SK-N-SH treated with all-trans-retinoic acid at 6 μM for 48 hours (cell line): ENCODE measurements at regions not wholly inside any gene's neighbourhood (a gene's known extent, or its start where the extent isn't known, plus 50 kb on each side); places are given as distances from the start of the nearest gene placed in this dataset.

Experiments used
- ARNTL ChIP-seq: fragments of 450-650 bp; formaldehyde crosslinking; IDR thresholded peaks from 2 replicates; pipeline ENCODE4 v1.5.0; 2020; ENCODE audit warnings: low read depth, mild to moderate bottlenecking, moderate library complexity, borderline replicate concordance
- BACH2 ChIP-seq: fragments of 250-450 bp; sonication (Bioruptor Pico); IDR thresholded peaks from 2 replicates; pipeline ENCODE4 v1.9.0; 2021; ENCODE audit warnings: mild to moderate bottlenecking, borderline replicate concordance
- CREB5 ChIP-seq: fragments of 250-450 bp; sonication (Bioruptor Pico); IDR thresholded peaks from 2 replicates; pipeline ENCODE4 v1.5.1; 2020; ENCODE audit warnings: low read depth, mild to moderate bottlenecking, moderate library complexity
- ESRRG ChIP-seq: fragments of 250-450 bp; sonication (Bioruptor Pico); IDR thresholded peaks from 2 replicates; pipeline ENCODE4 v1.6.1; 2021; ENCODE audit warnings: mild to moderate bottlenecking
- GLIS3 ChIP-seq: fragments of 250-450 bp; sonication (Bioruptor Pico); IDR thresholded peaks from 2 replicates; pipeline ENCODE4 v1.5.0; 2020; ENCODE audit warnings: mild to moderate bottlenecking, moderate library complexity
- RARB ChIP-seq: fragments of 250-450 bp; sonication (Bioruptor Pico); IDR thresholded peaks from 2 replicates; pipeline ENCODE4 v1.8.0; 2021; ENCODE audit warnings: mild to moderate bottlenecking, moderate library complexity
- TOX ChIP-seq: fragments of 250-450 bp; sonication (Bioruptor Pico); IDR thresholded peaks from 2 replicates; pipeline ENCODE4 v1.8.0; 2021; ENCODE audit warnings: mild to moderate bottlenecking, moderate library complexity, borderline replicate concordance
- ZC3H10 ChIP-seq: fragments of 250-450 bp; sonication (Bioruptor Pico); IDR thresholded peaks from 2 replicates; pipeline ENCODE4 v1.5.1; 2021; ENCODE audit warnings: mild to moderate bottlenecking, moderate library complexity
- ZFP3 ChIP-seq: fragments of 250-450 bp; sonication (Bioruptor Pico); IDR thresholded peaks from 2 replicates; pipeline ENCODE4 v1.5.0; 2020; ENCODE audit warnings: mild to moderate bottlenecking, moderate library complexity
- ZFP30 ChIP-seq: fragments of 450-650 bp; formaldehyde crosslinking; IDR thresholded peaks from 2 replicates; pipeline ENCODE4 v1.5.0; 2022; ENCODE audit warnings: mild to moderate bottlenecking, moderate library complexity
- TF ChIP-seq, protein P1 (sequence below): fragments of 250-450 bp; sonication (Bioruptor Pico); IDR thresholded peaks from 2 replicates; pipeline ENCODE4 v1.8.0; 2020; ENCODE audit warnings: mild to moderate bottlenecking, moderate library complexity, borderline replicate concordance
- TF ChIP-seq, protein P2 (sequence below): fragments of 250-450 bp; sonication (Bioruptor Pico); IDR thresholded peaks from 2 replicates; pipeline ENCODE4 v1.8.0; 2021; ENCODE audit warnings: low read depth, mild to moderate bottlenecking, moderate library complexity, borderline replicate concordance

DNA sequence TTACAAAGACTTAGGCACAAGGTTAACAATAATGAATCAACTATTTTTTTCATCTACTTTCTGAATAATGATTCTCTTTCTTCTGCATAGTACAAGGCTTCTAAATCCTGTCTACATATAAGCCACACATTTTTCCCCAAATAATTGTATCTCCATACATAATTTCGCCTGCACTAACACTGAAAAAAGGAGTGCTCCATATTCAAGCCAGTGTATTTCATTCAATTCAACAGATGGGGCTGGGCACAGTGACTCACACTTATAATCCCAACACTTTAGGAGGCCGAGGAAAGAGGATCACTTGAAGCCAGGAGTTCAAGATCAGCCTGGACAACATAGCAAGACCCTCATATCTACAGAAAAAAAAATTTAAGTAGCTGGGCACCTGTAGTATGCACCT is 86.0 kb upstream of the ZNF800 start:
- TF ChIP-seq ZFP3 (no peak), ARNTL (CRISPR knock-in tag) (no peak), ZFP30 (CRISPR knock-in tag) (no peak), RARB (CRISPR knock-in tag) (no peak), CREB5 (CRISPR knock-in tag) (no peak), BACH2 (CRISPR knock-in tag) (no peak), ZC3H10 (CRISPR knock-in tag) (no peak), ESRRG (CRISPR knock-in tag) (no peak), TOX (CRISPR knock-in tag) (no peak), GLIS3 (CRISPR knock-in tag) (no peak)
- TF ChIP-seq, protein P1, sequence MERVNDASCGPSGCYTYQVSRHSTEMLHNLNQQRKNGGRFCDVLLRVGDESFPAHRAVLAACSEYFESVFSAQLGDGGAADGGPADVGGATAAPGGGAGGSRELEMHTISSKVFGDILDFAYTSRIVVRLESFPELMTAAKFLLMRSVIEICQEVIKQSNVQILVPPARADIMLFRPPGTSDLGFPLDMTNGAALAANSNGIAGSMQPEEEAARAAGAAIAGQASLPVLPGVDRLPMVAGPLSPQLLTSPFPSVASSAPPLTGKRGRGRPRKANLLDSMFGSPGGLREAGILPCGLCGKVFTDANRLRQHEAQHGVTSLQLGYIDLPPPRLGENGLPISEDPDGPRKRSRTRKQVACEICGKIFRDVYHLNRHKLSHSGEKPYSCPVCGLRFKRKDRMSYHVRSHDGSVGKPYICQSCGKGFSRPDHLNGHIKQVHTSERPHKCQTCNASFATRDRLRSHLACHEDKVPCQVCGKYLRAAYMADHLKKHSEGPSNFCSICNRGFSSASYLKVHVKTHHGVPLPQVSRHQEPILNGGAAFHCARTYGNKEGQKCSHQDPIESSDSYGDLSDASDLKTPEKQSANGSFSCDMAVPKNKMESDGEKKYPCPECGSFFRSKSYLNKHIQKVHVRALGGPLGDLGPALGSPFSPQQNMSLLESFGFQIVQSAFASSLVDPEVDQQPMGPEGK (CRISPR knock-in tag), result no peak
- TF ChIP-seq, protein P2, sequence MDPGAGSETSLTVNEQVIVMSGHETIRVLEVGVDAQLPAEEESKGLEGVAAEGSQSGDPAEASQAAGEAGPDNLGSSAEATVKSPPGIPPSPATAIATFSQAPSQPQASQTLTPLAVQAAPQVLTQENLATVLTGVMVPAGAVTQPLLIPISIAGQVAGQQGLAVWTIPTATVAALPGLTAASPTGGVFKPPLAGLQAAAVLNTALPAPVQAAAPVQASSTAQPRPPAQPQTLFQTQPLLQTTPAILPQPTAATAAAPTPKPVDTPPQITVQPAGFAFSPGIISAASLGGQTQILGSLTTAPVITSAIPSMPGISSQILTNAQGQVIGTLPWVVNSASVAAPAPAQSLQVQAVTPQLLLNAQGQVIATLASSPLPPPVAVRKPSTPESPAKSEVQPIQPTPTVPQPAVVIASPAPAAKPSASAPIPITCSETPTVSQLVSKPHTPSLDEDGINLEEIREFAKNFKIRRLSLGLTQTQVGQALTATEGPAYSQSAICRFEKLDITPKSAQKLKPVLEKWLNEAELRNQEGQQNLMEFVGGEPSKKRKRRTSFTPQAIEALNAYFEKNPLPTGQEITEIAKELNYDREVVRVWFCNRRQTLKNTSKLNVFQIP (CRISPR knock-in tag), result no peak
